ENCODE measurements at regions not wholly inside any gene's neighbourhood (a gene's known extent, or its start where the extent isn't known, plus 50 kb on each side); places are given as distances from the start of the nearest gene placed in this dataset.
"Not testable (repeated sequence)": the region's sequence is repeated elsewhere in the genome, so short reads cannot be mapped to it uniquely, and the experiment has no call there.

GRCh38 chr1:194640322-194640721 is 1453.9 kb upstream of the B3GALT2 start:
- H3K4me3 Mint-ChIP-seq = no peak overlapping the region
- H3K9me3 Mint-ChIP-seq = peaks cover 18% of the 10 kb centered on the region
- no peak for TF ChIP-seq CTCF (IDR thresholded peaks at IDR 0.05)
- peaks cover 3% of the 10 kb centered on the region for H3K27me3 Mint-ChIP-seq (ENCODE audit: low read depth, poor library complexity)
- no peaks in the 10 kb centered on the region for H3K36me3 Mint-ChIP-seq (ENCODE audit: low read depth)
- no peak for DNase-seq
- H3K27ac Mint-ChIP-seq = no peak overlapping the region
- H3K4me1 Mint-ChIP-seq = no peaks in the 10 kb centered on the region

- no peaks in the 10 kb centered on the region for H3K4me1 Mint-ChIP-seq
- peaks cover 5% of the 10 kb centered on the region for H3K27me3 Mint-ChIP-seq (ENCODE audit: low read depth, poor library complexity)
- peaks cover 8% of the 10 kb centered on the region for H3K9me3 Mint-ChIP-seq
- no peak for DNase-seq
- H3K4me3 Mint-ChIP-seq = no peak overlapping the region
- TF ChIP-seq CTCF (IDR thresholded peaks at IDR 0.05) = no peak
- H3K36me3 Mint-ChIP-seq (ENCODE audit: low read depth) = no peaks in the 10 kb centered on the region
- H3K27ac Mint-ChIP-seq = no peak overlapping the region
Measured at GRCh38 chr1:194629011-194629410, 1442.6 kb upstream of the B3GALT2 start.

- Mint-ChIP-seq H3K4me1 (no peaks in the 10 kb centered on the region), H3K27me3 (ENCODE audit: low read depth, poor library complexity) (no peaks in the 10 kb centered on the region), H3K4me3 (no peak overlapping the region), H3K27ac (no peak overlapping the region), H3K9me3 (peaks cover 8% of the 10 kb centered on the region), H3K36me3 (ENCODE audit: low read depth) (no peaks in the 10 kb centered on the region)
- DNase-seq = no peak
- TF ChIP-seq CTCF (IDR thresholded peaks at IDR 0.05) = no peak
Measured at GRCh38 chr1:194624833-194625232, 1438.4 kb upstream of the B3GALT2 start.

- H3K27me3 Mint-ChIP-seq (ENCODE audit: low read depth, poor library complexity) = peaks cover 2% of the 10 kb centered on the region
- no peaks in the 10 kb centered on the region for H3K36me3 Mint-ChIP-seq (ENCODE audit: low read depth)
- no peak for TF ChIP-seq CTCF (IDR thresholded peaks at IDR 0.05)
- DNase-seq = no peak
- no peaks in the 10 kb centered on the region for H3K4me1 Mint-ChIP-seq
- H3K4me3 Mint-ChIP-seq = no peak overlapping the region
- no peak overlapping the region for H3K27ac Mint-ChIP-seq
- peaks cover 6% of the 10 kb centered on the region for H3K9me3 Mint-ChIP-seq
Measured at GRCh38 chr1:194618101-194618500, 1431.7 kb upstream of the B3GALT2 start.

- H3K4me1 Mint-ChIP-seq, H3K9me3 Mint-ChIP-seq: not testable (repeated sequence)
Measured at GRCh38 chr1:194617272-194617671, 1430.9 kb upstream of the B3GALT2 start.

GRCh38 chr1:194616835-194617234 is 1430.4 kb upstream of the B3GALT2 start:
- no peak for DNase-seq
- Mint-ChIP-seq H3K27me3 (ENCODE audit: low read depth, poor library complexity) (peaks cover 2% of the 10 kb centered on the region), H3K27ac (no peak overlapping the region), H3K4me1 (no peaks in the 10 kb centered on the region), H3K9me3 (peaks cover 6% of the 10 kb centered on the region), H3K36me3 (ENCODE audit: low read depth) (no peaks in the 10 kb centered on the region), H3K4me3 (no peak overlapping the region)
- no peak for TF ChIP-seq CTCF (IDR thresholded peaks at IDR 0.05)

More at GRCh38 chr1:194617272-194617671, 1430.9 kb upstream of the B3GALT2 start:
- not testable (repeated sequence) for H3K4me3 Mint-ChIP-seq; H3K36me3 Mint-ChIP-seq (ENCODE audit: low read depth); H3K27me3 Mint-ChIP-seq (ENCODE audit: low read depth, poor library complexity); H3K27ac Mint-ChIP-seq; DNase-seq
